ENCODE measurements at regions not wholly inside any gene's neighbourhood (a gene's known extent, or its start where the extent isn't known, plus 50 kb on each side); places are given as distances from the start of the nearest gene placed in this dataset.

GRCh38 chr5:152256580-152256979 is 148.5 kb downstream of the NMUR2 start:
- TF ChIP-seq CTCF (IDR thresholded peaks at IDR 0.05; ENCODE audit: low read depth, low read length), result no peak
- TF ChIP-seq EZH2phosphoT487 (IDR thresholded peaks at IDR 0.05; ENCODE audit: low read depth), result no peak

Data from OCI-LY3 (cell line).